Smooth muscle cell (in vitro differentiated cells): ENCODE measurements at regions not wholly inside any gene's neighbourhood (a gene's known extent, or its start where the extent isn't known, plus 50 kb on each side); places are given as distances from the start of the nearest gene placed in this dataset.

Source experiments
- DNase-seq: peaks from one replicate; lab custom pipeline; 2025; ENCODE audit not compliant: unreplicated experiment; lab: John Stamatoyannopoulos, UW
- H2AFZ ChIP-seq: fragments of 200-600 bp; sonication (generic); 2 replicates; pipeline ENCODE4 v1.6.0; 2016; ENCODE audit warnings: antibody characterized with exemption, low read depth, mild to moderate bottlenecking
- H3F3A ChIP-seq: fragments of 200-600 bp; sonication (generic); 2 replicates; pipeline ENCODE4 v1.6.0; 2017; ENCODE audit warnings: antibody characterized with exemption, low read depth
- H3K27ac ChIP-seq: fragments of 200-600 bp; sonication (generic); 2 replicates; pipeline ENCODE4 v1.5.1; 2016; ENCODE audit warnings: low read depth, mild to moderate bottlenecking
- H3K27me3 ChIP-seq: fragments of 200-600 bp; sonication (generic); 2 replicates; pipeline ENCODE4 v1.6.1; 2016; ENCODE audit warnings: low read depth, mild to moderate bottlenecking
- H3K36me3 ChIP-seq: fragments of 200-600 bp; sonication (generic); 2 replicates; pipeline ENCODE4 v1.5.1; 2016; ENCODE audit warnings: low read depth
- H3K4me1 ChIP-seq: fragments of 200-600 bp; sonication (generic); 2 replicates; pipeline ENCODE4 v1.5.1; 2016; ENCODE audit warnings: low read depth
- H3K4me2 ChIP-seq: fragments of 200-600 bp; sonication (generic); 2 replicates; pipeline ENCODE4 v1.6.0; 2016; ENCODE audit warnings: mild to moderate bottlenecking
- H3K4me3 ChIP-seq: fragments of 200-600 bp; sonication (generic); 2 replicates; pipeline ENCODE4 v1.5.1; 2016; ENCODE audit warnings: mild to moderate bottlenecking
- H3K79me2 ChIP-seq: fragments of 200-600 bp; sonication (generic); 2 replicates; pipeline ENCODE4 v1.6.0; 2016; ENCODE audit warnings: low read depth, mild to moderate bottlenecking
- H3K9ac ChIP-seq: fragments of 200-600 bp; sonication (generic); 2 replicates; pipeline ENCODE4 v1.6.0; 2016; ENCODE audit warnings: low read depth
- H3K9me3 ChIP-seq: fragments of 200-600 bp; sonication (generic); replicated peaks from 2 replicates; pipeline ENCODE4 v1.5.1; 2016; ENCODE audit warnings: low read depth
- H4K20me1 ChIP-seq: fragments of 200-600 bp; sonication (generic); 2 replicates; pipeline ENCODE4 v1.6.0; 2016; ENCODE audit warnings: low read depth
- CTCF ChIP-seq: fragments of 200-600 bp; sonication (generic); IDR thresholded peaks from 2 replicates; pipeline ENCODE4 v1.5.1; 2017; ENCODE audit warnings: borderline replicate concordance, mild to moderate bottlenecking, antibody characterized with exemption; ENCODE audit not compliant: insufficient read depth, poor library complexity, severe bottlenecking
- WGBS: methylation state at CpG from one replicate; pipeline ENCODE4 v1.1.7; 2016; ENCODE audit warnings: low lambda C conversion rate; 5-methylcytosine and 5-hydroxymethylcytosine counted together

GRCh38 chr13:32828711-32829110, 187.5 kb upstream of the KL start:
- TF ChIP-seq CTCF, result no peak
- Histone ChIP-seq H4K20me1 (no peaks in the 10 kb centered on the region), H3K4me3 (no peak overlapping the region), H3K27ac (peak overlapping the region; percentile 91), H2AFZ (no peak overlapping the region), H3K36me3 (no peaks in the 10 kb centered on the region), H3K4me2 (no peak overlapping the region), H3K27me3 (no peaks in the 10 kb centered on the region), H3F3A (peaks cover 12% of the 10 kb centered on the region), H3K4me1 (peaks cover 26% of the 10 kb centered on the region), H3K79me2 (no peaks in the 10 kb centered on the region), H3K9ac (no peak overlapping the region), H3K9me3 (no peaks in the 10 kb centered on the region)
- DNase-seq, result no peak
- 95% methylated on average over 6 of the region's 6 CpGs for WGBS

GRCh38 chr13:32829269-32829668, 187.0 kb upstream of the KL start:
- H3K4me2 ChIP-seq, result no peak overlapping the region
- H3K4me1 ChIP-seq, result peaks cover 23% of the 10 kb centered on the region
- H3K9me3 ChIP-seq, result no peaks in the 10 kb centered on the region
- no peak for DNase-seq
- no peaks in the 10 kb centered on the region for H4K20me1 ChIP-seq
- H3K36me3 ChIP-seq, result no peaks in the 10 kb centered on the region
- WGBS, result 67% methylated on average over 6 of the region's 6 CpGs
- H3K27ac ChIP-seq, result peak overlapping the region; percentile 91
- H3F3A ChIP-seq, result peaks cover 7% of the 10 kb centered on the region
- no peak overlapping the region for H3K4me3 ChIP-seq
- no peak for TF ChIP-seq CTCF
- no peak overlapping the region for H2AFZ ChIP-seq
- no peaks in the 10 kb centered on the region for H3K79me2 ChIP-seq
- H3K27me3 ChIP-seq, result no peaks in the 10 kb centered on the region
- peak overlapping the region; percentile 60 for H3K9ac ChIP-seq

GRCh38 chr13:32829676-32830335, 186.4 kb upstream of the KL start:
- H3F3A ChIP-seq, result peaks cover 7% of the 10 kb centered on the region
- no peaks in the 10 kb centered on the region for H3K9me3 ChIP-seq
- no peak overlapping the region for H3K4me2 ChIP-seq
- DNase-seq, result no peak
- H2AFZ ChIP-seq, result no peak overlapping the region
- H3K36me3 ChIP-seq, result no peaks in the 10 kb centered on the region
- H3K27ac ChIP-seq, result peak overlapping the region; percentile 91
- H3K79me2 ChIP-seq, result no peaks in the 10 kb centered on the region
- no peaks in the 10 kb centered on the region for H3K27me3 ChIP-seq
- H4K20me1 ChIP-seq, result no peaks in the 10 kb centered on the region
- 55% methylated on average over 8 of the region's 8 CpGs for WGBS
- peak overlapping the region; percentile 60 for H3K9ac ChIP-seq
- no peak for TF ChIP-seq CTCF
- peaks cover 19% of the 10 kb centered on the region for H3K4me1 ChIP-seq
- H3K4me3 ChIP-seq, result no peak overlapping the region
